PC-9 (cell line): ENCODE measurements at regions not wholly inside any gene's neighbourhood (a gene's known extent, or its start where the extent isn't known, plus 50 kb on each side); places are given as distances from the start of the nearest gene placed in this dataset.

Experiments used
- EZH2 ChIP-seq: fragments of 200-600 bp; sonication (generic); IDR thresholded peaks from 2 replicates; pipeline ENCODE4 v1.8.0; 2017; ENCODE audit warnings: antibody characterized with exemption, low read depth
- TF ChIP-seq, protein P1 (sequence below): fragments of 200-600 bp; sonication (generic); conservative IDR thresholded peaks from 2 replicates; pipeline ENCODE4 v1.6.1; 2017; ENCODE audit warnings: mixed run types, antibody characterized with exemption, mild to moderate bottlenecking, moderate library complexity

GRCh38 chr9:106076711-106077110 is 382.4 kb downstream of the TMEM38B start:
- TF ChIP-seq, protein P1, sequence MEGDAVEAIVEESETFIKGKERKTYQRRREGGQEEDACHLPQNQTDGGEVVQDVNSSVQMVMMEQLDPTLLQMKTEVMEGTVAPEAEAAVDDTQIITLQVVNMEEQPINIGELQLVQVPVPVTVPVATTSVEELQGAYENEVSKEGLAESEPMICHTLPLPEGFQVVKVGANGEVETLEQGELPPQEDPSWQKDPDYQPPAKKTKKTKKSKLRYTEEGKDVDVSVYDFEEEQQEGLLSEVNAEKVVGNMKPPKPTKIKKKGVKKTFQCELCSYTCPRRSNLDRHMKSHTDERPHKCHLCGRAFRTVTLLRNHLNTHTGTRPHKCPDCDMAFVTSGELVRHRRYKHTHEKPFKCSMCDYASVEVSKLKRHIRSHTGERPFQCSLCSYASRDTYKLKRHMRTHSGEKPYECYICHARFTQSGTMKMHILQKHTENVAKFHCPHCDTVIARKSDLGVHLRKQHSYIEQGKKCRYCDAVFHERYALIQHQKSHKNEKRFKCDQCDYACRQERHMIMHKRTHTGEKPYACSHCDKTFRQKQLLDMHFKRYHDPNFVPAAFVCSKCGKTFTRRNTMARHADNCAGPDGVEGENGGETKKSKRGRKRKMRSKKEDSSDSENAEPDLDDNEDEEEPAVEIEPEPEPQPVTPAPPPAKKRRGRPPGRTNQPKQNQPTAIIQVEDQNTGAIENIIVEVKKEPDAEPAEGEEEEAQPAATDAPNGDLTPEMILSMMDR, result no peak
- no peak for TF ChIP-seq EZH2
